Left ventricle myocardium inferior (tissue), 1 donor: ENCODE measurements at regions not wholly inside any gene's neighbourhood (a gene's known extent, or its start where the extent isn't known, plus 50 kb on each side); places are given as distances from the start of the nearest gene placed in this dataset.
A peak's percentile ranks its signal among the peaks of the same experiment; 100 is the strongest.

Source experiments
- DNase-seq: peaks from one replicate; pipeline ENCODE4 v3.0.0-alpha.2; 2020
- H3K27ac ChIP-seq: fragments of 200-600 bp; replicated peaks from 2 replicates; pipeline ENCODE4 v1.8.0; 2021
- H3K27me3 ChIP-seq: fragments of 200-600 bp; 2 replicates; pipeline ENCODE4 v1.8.0; 2021; ENCODE audit warnings: low read depth
- H3K36me3 ChIP-seq: fragments of 200-600 bp; 2 replicates; pipeline ENCODE4 v1.8.0; 2021
- H3K4me1 ChIP-seq: fragments of 200-600 bp; 2 replicates; pipeline ENCODE4 v1.8.0; 2021
- H3K4me3 ChIP-seq: fragments of 200-600 bp; 2 replicates; pipeline ENCODE4 v1.8.0; 2021; ENCODE audit warnings: mild to moderate bottlenecking, moderate library complexity
- H3K9me3 ChIP-seq: fragments of 200-600 bp; replicated peaks from 2 replicates; pipeline ENCODE4 v1.8.0; 2021
- CTCF ChIP-seq: fragments of 200-600 bp; IDR thresholded peaks from 2 replicates; pipeline ENCODE4 v1.8.0; 2021; ENCODE audit warnings: antibody characterized with exemption, mild to moderate bottlenecking, borderline replicate concordance
- intact Hi-C: fragments of 100-400 bp; cut with micrococcal nuclease; formaldehyde crosslinking; loops from one replicate; pipeline ENCODE4 v1.11.0; 2022
- donor health status: DM: no; HTN: yes; CAD: no; lungs with severe emphysema.

GRCh38 chr3:102189956-102190723 lies 244.7 kb upstream of the ZPLD1 start:
- no peaks in the 10 kb centered on the region for H3K27me3 ChIP-seq
- no peaks in the 10 kb centered on the region for H3K9me3 ChIP-seq
- no peak overlapping the region for H3K27ac ChIP-seq
- peaks cover 13% of the 10 kb centered on the region for H3K4me1 ChIP-seq
- no peak for TF ChIP-seq CTCF
- H3K36me3 ChIP-seq: no peaks in the 10 kb centered on the region
- no peak overlapping the region for H3K4me3 ChIP-seq
- no peak for DNase-seq
- intact Hi-C loops: no loop called here

GRCh38 chr3:102192575-102192974 lies 242.2 kb upstream of the ZPLD1 start:
- Histone ChIP-seq H3K4me1 (peaks cover 22% of the 10 kb centered on the region), H3K4me3 (no peak overlapping the region), H3K9me3 (no peaks in the 10 kb centered on the region), H3K36me3 (no peaks in the 10 kb centered on the region), H3K27ac (no peak overlapping the region), H3K27me3 (no peaks in the 10 kb centered on the region)
- DNase-seq: no peak
- intact Hi-C loops: no loop called here
- TF ChIP-seq CTCF: no peak

- no peak for TF ChIP-seq CTCF
- Histone ChIP-seq H3K36me3 (no peaks in the 10 kb centered on the region), H3K27ac (no peak overlapping the region), H3K9me3 (no peaks in the 10 kb centered on the region), H3K4me1 (peaks cover 22% of the 10 kb centered on the region), H3K27me3 (no peaks in the 10 kb centered on the region), H3K4me3 (no peak overlapping the region)
- intact Hi-C loops: no loop called here
- DNase-seq: no peak
These were observed 241.6 kb upstream of the ZPLD1 start for GRCh38 chr3:102193255-102193654.

GRCh38 chr3:102194001-102194400 lies 240.8 kb upstream of the ZPLD1 start:
- no peaks in the 10 kb centered on the region for H3K36me3 ChIP-seq
- no peak overlapping the region for H3K4me3 ChIP-seq
- DNase-seq: no peak
- H3K27me3 ChIP-seq: no peaks in the 10 kb centered on the region
- peaks cover 22% of the 10 kb centered on the region for H3K4me1 ChIP-seq
- no peak for TF ChIP-seq CTCF
- no peaks in the 10 kb centered on the region for H3K9me3 ChIP-seq
- H3K27ac ChIP-seq: no peak overlapping the region
- intact Hi-C loops: no loop called here

GRCh38 chr3:102194760-102195159 lies 240.1 kb upstream of the ZPLD1 start:
- H3K4me3 ChIP-seq: no peak overlapping the region
- DNase-seq: no peak
- H3K27me3 ChIP-seq: no peaks in the 10 kb centered on the region
- H3K27ac ChIP-seq: peak overlapping the region; percentile 65
- no peaks in the 10 kb centered on the region for H3K9me3 ChIP-seq
- intact Hi-C loops: no loop called here
- no peaks in the 10 kb centered on the region for H3K36me3 ChIP-seq
- TF ChIP-seq CTCF: no peak
- H3K4me1 ChIP-seq: peaks cover 18% of the 10 kb centered on the region
